Dermis blood vessel endothelial cell (primary cell): ENCODE measurements at regions not wholly inside any gene's neighbourhood (a gene's known extent, or its start where the extent isn't known, plus 50 kb on each side); places are given as distances from the start of the nearest gene placed in this dataset.
"Not testable (repeated sequence)": the region's sequence is repeated elsewhere in the genome, so short reads cannot be mapped to it uniquely, and the experiment has no call there.

ENCODE experiments used
- DNase-seq: peaks from one replicate; pipeline ENCODE4 v3.0.0; 2010

DNA sequence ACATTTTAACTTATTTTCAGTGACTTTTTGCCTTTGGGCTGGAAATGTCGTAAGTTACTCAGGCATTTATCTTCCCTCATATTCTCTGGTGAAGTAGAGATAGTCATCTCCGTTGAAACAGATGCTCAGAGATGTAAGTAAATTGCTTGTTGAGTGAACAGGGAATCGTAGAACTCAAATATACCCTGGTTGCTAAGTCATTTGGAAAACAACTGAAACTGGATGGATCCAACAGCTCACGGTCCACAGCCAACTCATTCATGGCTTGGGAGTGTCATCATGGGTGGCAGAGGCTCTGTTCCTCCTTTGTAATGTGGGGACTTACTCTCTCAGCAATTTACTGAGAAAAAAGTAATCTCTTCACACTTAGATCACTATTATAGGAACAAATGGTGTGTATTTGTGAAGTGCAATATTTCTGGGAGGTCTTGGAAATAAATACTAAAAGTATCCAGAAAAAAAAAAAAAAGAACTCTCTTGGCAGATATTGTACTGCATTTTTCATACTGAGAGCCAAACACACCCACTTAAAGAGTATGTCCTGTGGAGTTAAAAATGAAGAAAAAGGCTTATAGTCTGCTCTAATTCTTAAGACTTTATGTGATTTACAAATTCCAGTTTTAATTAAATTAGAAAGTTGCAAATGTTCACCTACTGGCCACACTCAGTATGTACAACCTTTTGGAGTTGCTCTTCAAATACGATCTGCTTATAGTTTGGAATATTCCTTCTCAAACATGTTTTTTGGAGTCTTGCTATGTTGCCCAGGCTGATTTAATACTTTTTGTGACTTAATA lies 107.4 kb downstream of the LEPR start:
- peak; percentile 51 for DNase-seq

DNA sequence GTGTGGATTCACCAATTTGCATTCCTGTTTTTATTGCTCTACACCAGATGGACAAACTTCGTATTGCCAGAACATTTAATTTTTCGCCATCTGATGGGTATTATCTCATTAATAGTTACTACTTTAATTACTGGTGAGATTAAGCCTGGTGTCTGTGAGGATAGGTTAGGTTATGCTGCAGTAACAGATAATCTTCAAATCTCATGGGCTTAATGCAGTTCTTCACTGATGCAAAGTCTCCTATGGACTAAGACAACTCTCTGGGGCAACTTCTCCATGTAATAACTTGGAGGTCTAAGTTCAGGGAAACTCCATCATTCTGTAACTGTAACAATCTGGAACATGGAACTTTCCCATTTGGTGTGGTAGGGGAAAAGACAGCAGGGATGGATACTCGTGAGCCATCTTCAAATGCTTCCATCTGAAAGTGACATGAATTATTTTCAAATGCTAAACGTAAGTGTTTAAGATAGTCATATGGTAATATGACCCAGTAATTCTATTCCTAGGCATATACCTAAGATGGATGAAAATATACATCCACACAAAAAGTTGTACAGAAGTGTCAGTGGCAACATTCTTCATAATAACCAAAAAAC lies 111.6 kb downstream of the LEPR start:
- DNase-seq, result no peak

DNA sequence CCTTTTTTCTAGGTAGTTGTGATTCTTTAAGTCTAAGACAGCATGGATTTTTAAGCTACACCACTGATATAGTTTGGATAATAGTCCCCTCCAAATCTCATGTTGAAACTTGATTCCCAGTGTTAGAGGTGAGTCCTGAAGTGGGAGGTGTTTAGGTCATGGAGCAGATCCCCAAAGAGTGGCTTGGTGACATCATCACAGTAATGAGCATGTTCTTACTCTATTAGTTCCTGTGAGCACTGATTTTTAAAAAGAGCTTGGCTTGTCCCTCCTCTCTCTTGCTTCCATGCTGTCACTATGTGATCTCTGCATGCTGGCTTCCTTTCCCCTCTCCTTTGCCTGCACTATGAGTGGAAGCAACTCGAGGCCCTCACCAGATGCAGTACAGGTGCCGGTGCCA lies 115.5 kb downstream of the LEPR start:
- no peak for DNase-seq

DNA sequence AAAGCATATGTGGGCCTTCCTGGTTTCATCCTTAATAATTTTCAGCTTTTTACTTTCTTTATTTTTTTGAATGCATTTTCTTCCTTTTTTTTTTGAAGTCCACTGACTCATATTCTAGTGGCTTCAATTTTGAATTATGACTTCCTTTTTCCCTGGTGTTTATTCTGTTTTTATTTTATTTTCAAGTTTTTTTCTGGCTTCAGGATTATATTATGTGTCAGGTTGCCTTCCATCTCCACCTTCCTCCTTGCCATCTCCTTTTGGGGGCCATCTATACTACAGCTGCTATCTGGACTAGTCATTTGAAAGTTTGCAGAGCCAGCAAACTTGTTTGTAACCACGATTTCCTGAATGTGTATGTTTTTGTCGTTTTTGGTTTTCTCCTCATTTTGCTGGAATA lies 117.6 kb downstream of the LEPR start:
- DNase-seq, result peak; percentile 12

DNA sequence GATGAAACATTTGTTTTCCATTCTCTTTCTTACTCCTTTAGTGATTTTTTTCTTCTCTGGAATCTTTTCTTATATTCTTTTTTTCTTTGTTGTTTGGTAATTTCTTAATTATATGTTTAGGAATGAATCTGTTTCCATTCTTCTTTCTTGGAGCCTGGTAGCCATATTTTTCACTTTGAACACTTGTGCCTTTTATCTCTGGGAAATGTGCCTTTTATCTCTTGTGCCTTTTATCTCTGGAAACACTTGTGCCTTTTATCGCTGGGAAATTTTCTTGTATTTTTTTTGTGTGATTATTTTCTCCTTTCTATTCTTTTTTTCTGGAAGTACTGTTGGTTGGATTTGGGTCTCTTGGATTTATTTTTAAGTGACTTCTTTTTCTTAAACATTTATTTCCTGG lies 118.2 kb downstream of the LEPR start:
- DNase-seq, result no peak

DNA sequence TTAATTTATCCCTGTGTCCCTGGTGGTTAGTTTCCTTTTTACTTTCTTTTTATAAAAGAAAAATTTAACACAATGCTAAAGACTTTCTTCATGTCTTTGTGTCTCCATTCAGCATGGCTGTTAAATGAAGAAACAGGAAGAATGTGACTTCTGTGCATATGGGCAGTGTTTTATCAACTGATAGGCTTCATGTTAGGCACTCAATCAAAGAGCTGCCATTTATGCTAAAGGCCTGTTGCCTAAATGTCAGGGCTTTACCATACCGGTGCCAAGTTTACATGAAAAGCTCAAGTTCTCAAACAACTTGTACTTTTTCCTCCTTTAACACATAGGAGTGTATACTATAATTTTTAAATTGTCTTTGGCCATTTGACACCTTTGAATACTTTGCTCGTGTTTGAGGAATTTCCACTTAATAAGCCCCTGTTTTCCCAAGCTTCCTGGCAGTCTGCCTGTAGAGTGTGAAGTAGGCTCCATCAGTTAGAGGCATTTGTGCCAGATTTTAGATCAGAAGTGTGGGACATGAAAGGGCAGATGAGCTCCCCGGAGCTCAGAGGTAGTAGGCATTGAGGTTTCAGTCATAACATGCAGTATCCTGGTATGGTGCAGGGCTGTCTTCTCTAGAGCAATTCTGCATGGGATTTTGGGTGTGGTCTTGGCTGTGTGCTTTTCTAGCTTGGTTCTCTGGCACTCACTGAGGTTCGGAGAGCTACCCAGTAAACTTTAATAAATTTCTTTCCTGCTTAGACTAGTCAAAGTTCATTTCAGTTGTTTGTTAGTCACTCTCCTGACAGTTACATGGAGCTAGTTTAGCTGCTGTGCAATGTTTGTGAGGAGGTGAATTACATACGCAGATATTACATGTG lies 119.0 kb downstream of the LEPR start:
- no peak for DNase-seq

DNA sequence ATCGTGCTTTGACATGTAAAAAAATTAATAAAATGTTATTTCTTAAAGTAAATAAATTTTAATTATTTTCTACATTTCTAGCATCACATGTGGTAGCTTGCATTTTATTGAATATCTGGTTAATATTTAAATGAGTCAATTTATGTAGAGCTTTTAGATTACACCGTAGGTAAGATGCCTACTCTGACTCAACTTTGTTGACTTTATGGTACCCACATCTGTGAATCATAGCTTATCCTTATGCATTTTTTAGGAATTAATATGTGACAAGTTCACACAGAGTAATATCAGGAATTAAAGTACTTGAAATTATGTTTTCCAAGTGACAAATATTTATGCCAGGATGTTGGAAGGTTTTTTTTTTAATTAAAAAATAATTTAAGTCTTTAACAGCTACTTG lies 120.7 kb downstream of the LEPR start:
- DNase-seq, result no peak

DNA sequence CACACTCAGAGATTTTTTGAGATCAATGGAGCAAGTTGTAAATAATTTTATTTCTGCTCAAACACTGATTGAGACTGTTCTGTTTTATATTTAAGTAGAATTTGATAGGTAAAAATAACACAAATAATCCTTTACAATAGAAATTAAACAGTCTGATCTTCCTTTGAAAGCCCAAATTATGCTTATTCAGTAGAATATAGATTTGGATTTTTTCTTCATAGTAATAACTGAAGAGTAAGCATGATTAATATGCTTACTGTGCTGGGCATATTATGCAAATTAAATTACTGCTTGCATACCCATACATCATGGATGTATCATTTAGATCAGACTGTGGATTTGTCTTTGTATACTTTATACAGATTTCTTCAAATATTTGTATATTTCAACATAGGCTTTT lies 121.4 kb downstream of the LEPR start:
- DNase-seq, result no peak

DNA sequence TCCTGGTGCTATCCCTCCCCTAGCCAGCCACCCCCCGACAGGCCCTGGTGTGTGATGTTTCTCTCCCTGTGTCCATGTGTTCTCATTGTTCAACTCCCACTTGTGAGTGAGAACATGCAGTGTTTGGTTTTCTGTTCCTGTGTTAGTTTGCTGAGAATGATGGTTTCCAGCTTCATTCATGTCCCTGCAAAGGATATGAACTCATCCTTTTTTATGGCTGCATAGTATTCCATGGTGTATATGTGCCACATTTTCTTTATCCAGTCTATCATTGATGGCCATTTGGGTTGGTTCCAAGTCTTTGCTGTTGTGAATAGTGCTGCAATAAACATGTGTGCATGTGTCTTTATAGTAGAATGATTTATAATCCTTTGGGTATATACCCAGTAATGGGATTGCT lies 122.1 kb downstream of the LEPR start:
- DNase-seq, result not testable (repeated sequence)

DNA sequence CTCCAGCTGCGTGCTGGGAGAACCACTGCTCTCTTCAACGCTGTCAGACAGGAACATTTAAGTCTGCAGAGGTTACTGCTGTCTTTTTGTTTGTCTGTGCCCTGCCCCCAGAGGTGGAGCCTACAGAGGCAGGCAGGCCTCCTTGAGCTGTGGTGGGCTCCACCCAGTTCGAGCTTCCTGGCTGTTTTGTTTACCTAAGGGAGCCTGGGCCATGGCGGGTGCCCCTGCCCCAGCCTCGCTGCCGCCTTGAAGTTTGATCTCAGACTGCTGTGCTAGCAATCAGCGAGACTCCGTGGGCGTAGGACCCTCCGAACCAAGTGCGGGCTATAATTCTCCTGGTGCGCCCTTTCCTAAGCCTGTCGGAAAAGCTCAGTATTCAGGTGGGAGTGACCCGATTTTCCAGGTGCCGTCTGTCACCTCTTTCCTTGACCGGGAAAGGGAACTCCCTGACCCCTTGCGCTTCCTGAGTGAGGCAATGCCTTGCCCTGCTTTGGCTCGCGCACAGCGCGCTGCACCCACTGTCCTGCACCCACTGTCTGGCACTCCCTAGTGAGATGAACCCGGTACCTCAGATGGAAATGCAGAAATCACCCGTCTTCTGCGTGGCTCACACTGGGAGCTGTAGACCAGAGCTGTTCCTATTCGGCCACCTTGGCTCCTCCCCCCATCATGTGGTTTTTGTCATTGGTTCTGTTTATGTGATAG lies 130.0 kb downstream of the LEPR start:
- DNase-seq, result not testable (repeated sequence)

DNA sequence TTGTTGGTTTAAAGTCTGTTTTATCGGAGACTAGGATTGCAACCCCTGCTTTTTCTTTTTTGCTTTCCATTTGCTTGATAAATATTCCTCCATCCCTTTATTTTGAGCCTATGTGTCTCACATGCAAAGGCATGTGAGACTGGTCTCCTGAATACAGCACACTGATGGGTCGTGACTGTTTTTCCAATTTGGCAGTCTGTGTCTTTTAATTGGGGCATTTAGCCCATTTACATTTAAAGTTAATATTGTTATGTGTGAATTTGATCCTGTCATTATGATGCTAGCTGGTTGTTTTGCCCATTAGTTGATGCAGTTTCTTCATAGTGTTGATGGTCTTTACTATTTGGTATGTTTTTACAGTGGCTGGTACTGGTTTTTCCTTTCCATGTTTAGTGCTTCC lies 132.0 kb downstream of the LEPR start:
- not testable (repeated sequence) for DNase-seq

DNA sequence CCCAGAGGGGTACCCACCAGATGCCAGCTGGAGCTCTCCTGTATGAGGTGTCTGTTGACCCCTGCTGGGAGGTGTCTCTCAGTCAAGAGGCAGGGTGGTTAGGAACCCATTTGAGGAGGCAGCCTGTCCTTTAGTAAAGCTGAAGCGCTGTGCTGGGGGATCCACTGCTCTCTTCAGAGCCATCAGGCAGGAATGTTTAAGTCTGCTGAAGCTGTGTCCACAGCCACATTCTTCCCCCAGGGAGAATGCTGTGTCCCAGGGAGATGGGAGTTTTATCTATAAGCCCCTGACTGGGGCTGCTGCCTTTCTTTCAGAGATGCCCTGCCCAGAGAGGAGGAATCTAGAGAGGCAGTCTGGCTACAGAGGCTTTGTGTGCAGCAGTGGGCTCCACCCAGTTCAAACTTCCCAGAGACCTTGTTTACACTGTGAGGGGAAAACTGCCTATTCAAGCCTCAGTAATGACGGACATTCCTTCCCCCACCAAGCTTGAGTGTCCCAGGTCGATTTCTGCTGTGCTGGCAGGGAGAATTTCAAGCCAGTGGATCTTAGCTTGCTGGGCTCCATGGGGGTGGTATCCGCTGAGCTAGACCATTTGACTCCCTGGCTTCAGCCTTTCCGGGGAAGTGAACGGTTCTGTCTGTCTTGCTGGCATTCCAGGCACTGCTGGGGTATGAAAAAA lies 133.8 kb downstream of the LEPR start:
- DNase-seq, result peak; percentile 5

DNA sequence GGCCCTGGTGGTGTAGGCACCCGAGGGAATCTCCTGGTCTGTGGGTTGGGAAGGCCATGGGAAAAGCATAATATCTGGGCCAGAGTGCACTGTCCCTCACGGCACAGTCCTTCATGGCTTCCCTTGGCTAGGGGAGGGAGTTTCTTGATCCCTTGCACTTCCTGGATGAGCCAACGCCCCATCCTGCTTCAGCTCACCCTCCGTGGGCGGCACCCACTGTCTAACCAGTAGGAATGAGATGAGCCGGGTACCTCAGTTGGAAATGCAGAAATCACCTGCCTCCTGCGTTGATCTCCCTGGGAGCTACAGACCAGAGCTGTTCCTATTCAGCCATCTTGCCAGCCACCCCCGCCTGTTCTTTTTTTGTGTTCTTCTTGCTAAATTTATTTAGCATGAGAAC lies 134.4 kb downstream of the LEPR start:
- DNase-seq, result no peak

DNA sequence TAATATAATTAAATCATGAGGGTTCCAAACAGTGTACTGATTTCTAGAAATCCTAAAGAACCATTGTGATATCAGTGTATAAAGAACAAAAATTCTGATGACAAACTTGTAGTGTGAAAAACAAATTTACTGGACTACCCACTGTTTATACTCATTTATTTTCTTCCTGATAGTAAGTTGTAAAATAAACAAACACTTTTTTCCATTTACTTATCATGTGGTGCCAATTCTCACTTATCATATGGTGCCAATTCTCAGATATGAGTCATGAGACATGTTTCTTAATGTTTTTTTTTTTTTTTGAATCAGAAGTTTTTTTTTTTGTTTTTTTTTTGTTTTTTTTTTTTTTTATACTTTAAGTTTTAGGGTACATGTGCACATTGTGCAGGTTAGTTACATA lies 137.7 kb downstream of the LEPR start:
- DNase-seq, result peak; percentile 31

DNA sequence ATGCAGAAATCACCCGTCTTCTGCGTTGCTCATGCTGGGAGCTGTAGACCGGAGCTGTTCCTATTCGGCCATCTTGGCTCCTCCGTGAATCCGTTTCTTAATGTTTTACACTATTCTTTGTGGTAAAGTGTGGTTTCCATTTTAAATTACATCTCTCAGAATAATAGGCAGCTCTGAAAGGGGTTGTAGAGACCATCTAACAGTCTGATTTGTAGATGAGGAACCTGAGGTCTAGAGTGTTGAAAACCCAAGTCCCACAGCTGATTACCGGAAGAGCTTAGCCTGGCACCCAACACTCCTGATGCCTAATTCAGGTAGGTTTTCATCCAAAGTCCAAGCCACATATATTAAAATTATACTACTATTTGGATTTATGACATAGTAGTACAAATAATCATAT lies 144.0 kb downstream of the LEPR start:
- no peak for DNase-seq

DNA sequence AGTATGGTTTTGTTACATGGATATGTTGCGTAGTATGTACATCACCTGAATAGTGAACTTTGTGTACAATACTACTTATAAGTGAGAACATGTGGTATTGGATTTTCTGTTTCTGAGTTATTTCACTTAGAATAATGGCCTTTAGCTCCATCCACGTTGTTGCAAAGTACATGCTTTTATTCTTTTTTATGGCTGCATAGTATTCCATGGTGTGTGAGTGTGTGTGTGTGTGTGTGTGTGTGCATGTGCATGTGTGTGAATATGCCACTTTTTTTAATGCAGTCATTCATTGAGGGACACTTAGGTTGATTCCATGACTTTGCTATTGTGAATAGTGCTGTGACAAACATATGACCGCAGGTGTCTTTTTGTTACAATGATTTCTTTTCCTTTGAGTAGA lies 147.8 kb downstream of the LEPR start:
- DNase-seq, result no peak

DNA sequence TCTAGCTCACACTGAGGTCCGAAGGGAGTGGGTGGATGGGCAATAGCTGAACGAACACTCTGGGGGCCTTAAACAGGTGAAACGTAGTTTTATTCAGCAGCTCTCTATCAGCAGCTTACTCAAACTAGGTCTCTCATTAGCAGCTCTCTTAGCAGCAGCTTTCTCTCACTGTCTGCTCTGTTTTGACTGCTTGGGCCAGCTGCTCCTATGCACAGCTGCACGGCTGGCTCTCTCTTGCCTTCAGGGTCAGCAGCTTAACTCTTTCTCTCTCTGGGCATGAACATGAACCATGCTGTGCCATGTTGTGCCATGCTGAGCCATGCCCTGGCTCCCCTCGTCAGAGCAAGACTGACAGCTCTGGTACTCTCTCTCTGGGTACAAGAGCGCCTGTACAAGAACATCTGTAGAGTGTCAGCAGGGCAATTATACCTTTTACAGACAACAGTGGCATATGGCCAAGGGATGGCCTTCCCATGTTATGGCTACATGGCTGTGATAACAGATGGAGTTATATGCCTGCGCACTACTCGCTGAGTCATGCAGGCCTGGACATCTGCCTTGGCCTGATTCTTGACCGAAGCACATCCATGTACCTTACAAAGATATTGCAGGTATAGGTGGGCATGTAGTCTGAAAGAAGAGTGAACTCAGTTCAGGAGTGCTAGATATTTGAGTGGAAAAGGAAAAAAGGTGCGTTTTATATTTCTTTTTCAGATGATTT lies 152.4 kb downstream of the LEPR start:
- no peak for DNase-seq

DNA sequence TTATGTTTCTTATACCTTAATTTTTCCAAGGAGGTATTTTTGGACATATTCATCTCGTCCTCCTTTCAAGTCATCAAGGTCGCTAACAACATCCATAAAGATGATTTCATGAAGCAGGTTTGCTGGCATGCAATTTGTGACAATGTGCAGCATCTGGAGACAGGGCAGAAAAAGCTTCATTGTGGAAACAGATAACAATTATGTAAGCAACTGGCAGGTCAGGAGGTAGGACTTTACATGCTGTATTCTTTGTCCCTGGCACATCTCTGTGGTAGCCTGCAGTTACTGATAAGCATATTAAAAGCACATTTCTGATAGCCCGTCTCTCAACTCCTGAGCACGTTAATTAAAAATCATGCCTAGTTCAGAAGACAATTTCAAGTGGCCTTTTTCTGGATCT lies 156.8 kb downstream of the LEPR start:
- no peak for DNase-seq

DNA sequence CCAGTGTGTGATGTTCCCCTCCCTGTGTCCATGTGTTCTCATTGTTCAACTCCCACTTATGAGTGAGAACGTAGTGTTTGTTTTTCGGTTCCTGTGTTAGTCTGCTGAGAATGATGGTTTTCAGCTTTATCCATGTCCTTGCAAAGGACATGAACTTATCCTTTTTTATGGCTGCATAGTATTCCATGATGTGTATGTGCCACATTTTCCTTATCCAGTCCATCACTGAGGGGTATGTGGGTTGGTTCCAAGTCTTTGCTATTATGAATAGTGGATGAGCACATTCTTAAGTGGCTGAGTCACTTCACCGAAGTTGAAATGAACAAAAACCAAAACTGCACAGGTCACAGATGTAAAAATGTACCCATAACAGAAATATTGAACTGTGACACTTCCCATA lies 157.5 kb downstream of the LEPR start:
- DNase-seq, result not testable (repeated sequence)

DNA sequence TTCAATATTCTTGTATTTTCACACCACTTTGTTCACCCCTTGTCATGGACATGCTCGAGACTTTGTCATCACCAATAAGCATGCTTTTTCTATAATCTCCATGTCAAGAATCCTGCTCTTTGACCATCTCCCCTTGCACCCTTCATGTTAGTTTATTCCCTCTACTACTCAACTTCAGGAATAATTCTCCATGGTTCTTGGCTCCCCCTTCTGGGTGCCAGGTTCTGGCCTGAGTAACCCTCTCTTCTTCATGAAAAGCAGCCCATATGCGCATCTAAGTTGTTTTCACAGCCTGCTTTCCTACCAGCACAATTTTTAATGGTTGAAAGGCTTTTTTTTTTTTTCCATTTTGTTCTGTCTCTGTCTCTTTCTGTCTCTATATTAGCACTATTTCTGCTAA lies 160.7 kb downstream of the LEPR start:
- peak; percentile 39 for DNase-seq

DNA sequence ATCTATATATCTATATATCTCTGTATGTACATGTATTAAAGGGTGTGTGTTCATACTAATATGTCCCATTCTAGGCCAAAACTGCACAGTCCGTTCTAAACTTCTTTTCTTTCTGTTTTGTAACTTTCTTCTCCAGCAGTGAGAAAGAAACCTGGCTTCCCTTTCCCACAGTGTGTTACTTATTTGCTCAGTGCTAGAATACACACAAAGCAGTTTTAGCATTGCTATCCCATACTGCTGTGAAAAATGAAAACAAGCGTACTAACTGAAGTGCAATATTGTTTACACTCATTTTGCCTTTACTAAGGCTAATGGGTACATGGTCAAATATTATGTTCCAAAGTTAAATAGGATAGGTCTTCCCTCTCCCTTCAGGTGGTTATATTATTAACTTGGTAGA lies 163.9 kb downstream of the LEPR start:
- no peak for DNase-seq

DNA sequence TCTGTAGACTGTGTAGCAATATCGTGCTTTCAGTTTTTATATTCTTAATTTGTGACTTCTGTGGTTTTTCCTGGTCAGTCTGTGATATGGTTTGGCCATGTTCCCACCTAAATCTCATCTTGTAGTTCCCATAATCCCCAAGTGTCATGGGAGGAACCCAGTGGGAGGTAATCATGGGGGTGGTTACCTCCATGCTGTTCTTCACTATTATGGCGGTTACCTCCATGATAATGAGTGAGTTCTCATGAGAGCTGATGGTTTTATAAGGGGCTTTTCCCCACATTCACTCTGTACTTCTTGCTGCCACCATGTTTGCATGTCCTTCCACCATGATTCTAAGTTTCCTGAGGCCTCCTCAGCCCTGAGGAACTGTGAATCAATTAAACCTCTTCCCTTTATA lies 169.8 kb downstream of the LEPR start:
- no peak for DNase-seq
